Ectodermal cell (in vitro differentiated cells): ENCODE measurements at regions not wholly inside any gene's neighbourhood (a gene's known extent, or its start where the extent isn't known, plus 50 kb on each side); places are given as distances from the start of the nearest gene placed in this dataset.

Source experiments
- H3K27ac ChIP-seq: 2 replicates; pipeline ENCODE4 v1.7.0; 2013; ENCODE audit warnings: mild to moderate bottlenecking, low read depth, low read length; ENCODE audit not compliant: insufficient read depth, poor library complexity, severe bottlenecking
- H3K27me3 ChIP-seq: 2 replicates; pipeline ENCODE4 v1.7.0; 2013; ENCODE audit warnings: mild to moderate bottlenecking, low read length; ENCODE audit not compliant: insufficient read depth, control insufficient read depth, poor library complexity, severe bottlenecking
- H3K36me3 ChIP-seq: one replicate; pipeline ENCODE4 v1.7.0; 2013; ENCODE audit warnings: low read length; ENCODE audit not compliant: control insufficient read depth, insufficient read depth
- H3K4me1 ChIP-seq: one replicate; pipeline ENCODE4 v1.7.0; 2013; ENCODE audit warnings: low read length; ENCODE audit not compliant: control insufficient read depth, insufficient read depth
- H3K4me3 ChIP-seq: 2 replicates; pipeline ENCODE4 v1.7.0; 2013; ENCODE audit warnings: low read depth, low read length, control low read depth; ENCODE audit not compliant: insufficient read depth
- H3K9me3 ChIP-seq: 2 replicates; pipeline ENCODE4 v1.7.0; 2013; ENCODE audit warnings: mild to moderate bottlenecking, low read length, moderate library complexity; ENCODE audit not compliant: control insufficient read depth
- WGBS, 2 experiments: methylation state at CpG; one replicate each; pipeline ENCODE4 v1.1.7; 2013; ENCODE audit warnings: missing lambda C conversion rate in 2 of 2; 5-methylcytosine and 5-hydroxymethylcytosine counted together

DNA sequence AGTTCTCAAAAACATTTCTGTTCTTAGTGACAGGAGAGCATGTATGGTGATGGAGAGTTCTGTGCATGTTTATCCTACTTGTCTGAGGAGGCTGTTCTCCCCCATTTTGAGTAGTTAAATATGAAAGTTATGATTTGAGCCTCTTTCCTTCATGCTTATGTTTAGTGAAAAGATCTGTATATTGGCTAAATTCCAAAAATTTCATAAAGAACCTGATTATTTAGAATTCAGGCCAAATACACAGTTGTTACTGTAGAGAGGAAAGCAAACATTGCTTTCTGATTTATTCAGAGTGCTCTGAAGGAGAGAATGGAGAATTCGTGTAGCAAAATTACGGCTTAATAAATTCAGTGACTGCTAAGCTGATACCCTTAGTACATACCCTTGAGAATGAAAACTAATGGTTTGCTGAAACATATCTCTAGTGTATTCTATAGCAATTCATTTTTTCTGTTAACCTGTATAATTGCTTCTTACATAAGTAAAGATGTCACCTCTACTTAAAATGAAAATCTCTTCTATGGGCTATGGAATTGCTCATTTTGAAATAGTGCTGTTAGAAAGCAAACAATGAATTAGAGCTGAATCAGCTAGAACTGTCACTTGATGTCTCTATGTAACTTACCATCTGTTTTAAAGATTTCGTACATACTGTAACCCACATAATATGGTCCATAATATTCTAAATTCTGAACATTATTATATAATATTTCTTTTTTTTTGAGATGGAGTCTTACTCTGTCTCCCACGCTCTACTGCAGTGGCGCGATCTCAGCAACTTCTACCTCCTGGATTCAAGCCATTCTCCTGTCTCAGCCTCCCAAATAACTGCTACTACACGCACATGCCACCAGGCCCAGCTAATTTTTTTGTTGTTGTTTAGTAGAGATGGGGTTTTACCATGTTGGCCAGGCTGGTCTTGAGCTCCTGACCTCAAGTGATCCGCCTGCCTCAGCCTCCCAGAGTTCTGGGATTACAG lies 417.0 kb upstream of the RGS6 start:
- H3K4me1 ChIP-seq: no peaks in the 10 kb centered on the region
- no peaks in the 10 kb centered on the region for H3K9me3 ChIP-seq
- WGBS, 2 experiments: 89 to 96% methylated on average over 8 of the region's 8 CpGs
- H3K27ac ChIP-seq: no peak overlapping the region
- no peak overlapping the region for H3K4me3 ChIP-seq
- H3K27me3 ChIP-seq: no peaks in the 10 kb centered on the region
- H3K36me3 ChIP-seq: no peaks in the 10 kb centered on the region

DNA sequence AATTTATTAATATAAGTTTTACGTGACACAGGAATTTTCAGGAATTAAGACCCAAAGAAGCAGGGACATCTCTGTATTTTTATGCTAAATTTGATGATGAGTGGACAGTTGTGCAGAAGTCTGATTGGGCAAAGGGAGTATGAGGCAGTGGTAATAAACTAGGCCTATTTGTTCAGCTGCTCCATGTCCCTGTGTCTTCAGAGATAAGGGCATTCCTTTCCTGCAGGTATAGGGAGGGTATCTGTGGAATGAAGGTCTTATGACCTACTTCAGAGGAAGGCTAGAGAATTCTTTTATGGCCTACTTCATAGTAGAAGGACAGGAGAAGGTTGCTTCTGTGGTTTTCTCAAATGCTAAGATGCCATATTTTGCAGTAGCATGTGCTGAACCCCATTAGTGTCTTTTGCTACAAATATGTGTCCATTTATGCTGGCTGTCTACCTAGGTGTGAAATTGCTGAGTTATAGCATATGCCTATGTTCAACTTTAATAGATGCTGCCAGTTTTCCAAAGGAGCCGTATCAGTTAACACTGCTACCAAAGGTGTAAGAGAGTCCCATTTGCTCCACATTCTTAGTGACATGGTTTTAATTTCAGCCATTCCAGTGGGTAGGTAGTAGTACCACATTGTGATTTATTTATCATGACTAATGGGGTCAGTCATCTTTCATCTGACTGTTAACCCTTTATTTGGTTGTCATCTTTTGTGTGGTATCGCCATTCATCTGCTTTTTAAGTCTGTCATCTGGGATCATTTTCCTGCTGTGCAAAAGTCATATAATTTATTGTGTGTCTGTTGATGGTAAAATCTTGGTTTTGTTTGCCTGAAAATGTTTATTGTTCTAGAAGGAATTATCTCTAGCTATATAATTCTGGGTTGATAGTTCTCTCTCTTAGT lies 410.7 kb upstream of the RGS6 start:
- Histone ChIP-seq H3K27me3 (no peaks in the 10 kb centered on the region), H3K27ac (no peak overlapping the region), H3K4me1 (no peaks in the 10 kb centered on the region), H3K4me3 (no peak overlapping the region), H3K36me3 (no peaks in the 10 kb centered on the region), H3K9me3 (no peaks in the 10 kb centered on the region)
- 97 to 98% methylated on average over 3 of the region's 3 CpGs for whole genome bisulfite sequencing, 2 experiments

DNA sequence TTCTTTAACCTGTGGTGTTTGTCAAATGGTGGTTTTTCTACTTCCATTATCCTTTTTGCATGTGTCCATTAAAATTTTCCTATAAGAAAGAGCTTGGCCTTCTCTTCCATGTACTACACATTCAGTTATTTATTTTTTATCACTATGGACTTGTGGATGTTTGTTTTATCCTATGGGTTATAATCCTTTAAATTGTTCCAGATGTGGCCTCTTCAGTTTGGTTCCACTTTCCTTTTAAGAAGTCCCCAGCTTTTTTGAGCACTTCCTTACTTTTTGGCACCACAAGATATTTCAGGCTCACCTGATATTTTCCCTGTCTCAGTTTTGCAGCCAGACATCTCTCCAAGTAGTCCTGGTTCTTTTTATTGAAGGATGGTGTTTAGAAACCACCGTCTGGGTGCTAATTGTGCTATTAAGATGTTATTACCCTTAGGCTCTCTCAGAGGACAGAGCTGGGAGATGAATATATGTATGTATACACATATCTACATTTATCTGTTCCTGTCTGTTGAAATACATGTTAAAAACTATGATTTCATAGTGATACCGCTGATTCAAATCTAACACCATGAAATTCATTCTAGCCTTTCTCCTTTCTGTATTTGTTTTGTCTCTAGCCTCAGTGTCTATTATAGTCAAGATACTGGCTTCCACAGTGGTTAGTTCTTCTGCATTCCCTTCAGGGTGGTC lies 408.5 kb upstream of the RGS6 start:
- no peaks in the 10 kb centered on the region for H3K4me1 ChIP-seq
- 89 to 93% methylated on average over 2 of the region's 2 CpGs for WGBS, 2 experiments
- no peak overlapping the region for H3K4me3 ChIP-seq
- H3K9me3 ChIP-seq: no peaks in the 10 kb centered on the region
- no peaks in the 10 kb centered on the region for H3K27me3 ChIP-seq
- no peaks in the 10 kb centered on the region for H3K36me3 ChIP-seq
- H3K27ac ChIP-seq: no peak overlapping the region

DNA sequence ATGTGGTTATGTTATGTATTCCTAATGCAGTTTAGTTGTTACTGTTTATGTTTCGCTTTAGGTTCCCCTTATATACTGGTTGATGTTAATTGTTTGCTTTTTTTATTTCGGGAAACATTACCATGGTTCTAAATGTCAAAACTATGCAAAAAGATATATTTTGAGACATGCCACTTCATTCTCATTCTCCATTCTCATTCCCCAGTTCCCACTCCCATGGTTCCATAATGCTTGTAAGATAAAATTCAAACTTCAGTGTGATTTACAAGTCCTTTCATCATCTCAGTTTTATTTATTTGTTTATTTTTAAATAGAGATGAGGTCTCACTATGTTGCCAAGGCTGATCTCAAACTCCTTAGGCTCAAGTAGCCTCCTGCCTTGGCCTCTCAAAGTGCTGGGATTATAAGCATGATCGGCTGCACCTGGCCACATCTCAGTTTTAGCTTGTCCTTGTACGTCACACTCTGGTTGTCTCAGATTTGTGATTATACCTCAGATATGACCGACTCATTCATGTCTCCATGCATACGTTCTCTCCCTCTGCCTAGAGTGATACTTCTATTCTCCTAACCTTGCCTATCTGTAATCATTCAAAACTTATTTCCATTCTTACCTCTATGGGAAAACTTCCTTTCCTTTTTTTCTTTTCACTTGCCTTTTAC lies 407.8 kb upstream of the RGS6 start:
- Histone ChIP-seq H3K27ac (no peak overlapping the region), H3K36me3 (no peaks in the 10 kb centered on the region), H3K9me3 (no peaks in the 10 kb centered on the region), H3K27me3 (no peaks in the 10 kb centered on the region), H3K4me3 (no peak overlapping the region), H3K4me1 (no peaks in the 10 kb centered on the region)
- WGBS, 2 experiments: 94 to 95% methylated on average over 5 to 6 of the region's 6 CpGs

DNA sequence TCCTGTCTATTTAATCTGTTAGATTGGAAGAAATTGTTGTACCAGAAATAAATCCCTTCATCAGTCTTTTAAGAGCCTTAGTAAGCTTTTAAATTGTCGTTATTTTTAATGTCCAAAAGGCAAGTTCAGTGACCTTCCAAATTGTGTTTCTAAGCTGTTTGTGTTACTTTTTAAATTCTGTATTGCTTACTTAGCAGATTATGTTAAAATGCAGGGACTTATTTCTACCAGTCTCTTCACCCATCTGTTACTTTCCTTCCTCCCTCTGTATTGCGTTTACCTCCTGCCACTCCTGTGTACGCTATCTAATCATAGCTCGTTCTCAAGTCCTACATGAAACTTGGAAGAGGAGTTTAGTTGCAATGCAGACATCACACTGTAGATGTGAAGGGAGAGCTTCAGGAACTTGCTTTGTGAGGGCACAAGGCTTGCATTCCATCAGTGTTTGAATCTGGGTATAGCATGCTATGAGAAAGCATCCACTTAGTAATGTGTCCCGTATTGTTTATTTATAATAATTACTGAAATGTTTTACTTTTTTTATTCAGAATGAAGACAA lies 406.5 kb upstream of the RGS6 start:
- Histone ChIP-seq H3K9me3 (no peaks in the 10 kb centered on the region), H3K27me3 (no peaks in the 10 kb centered on the region), H3K4me3 (no peak overlapping the region), H3K4me1 (no peaks in the 10 kb centered on the region), H3K27ac (no peak overlapping the region), H3K36me3 (no peaks in the 10 kb centered on the region)
- WGBS, 2 experiments: 92 to 96% methylated on average over 4 of the region's 5 CpGs

DNA sequence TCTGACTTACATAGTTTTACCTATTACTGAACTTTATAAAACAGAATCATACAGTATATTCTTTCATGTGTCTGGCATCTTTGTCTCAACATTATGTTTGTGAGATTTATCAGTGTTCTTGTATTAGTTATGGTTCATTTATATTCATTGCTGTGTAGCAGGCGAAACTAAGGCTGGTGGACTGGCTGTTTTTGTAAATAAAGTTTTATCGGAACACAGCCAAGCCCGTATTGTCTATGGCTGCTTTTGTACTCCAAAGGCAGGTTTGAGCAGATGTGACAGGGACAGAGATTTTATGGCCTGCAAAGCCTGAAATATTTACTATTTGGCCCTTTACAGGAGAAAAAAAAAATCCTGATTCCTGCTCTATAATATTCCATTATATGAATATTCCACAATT lies 405.8 kb upstream of the RGS6 start:
- no peak overlapping the region for H3K4me3 ChIP-seq
- H3K27ac ChIP-seq: no peak overlapping the region
- no peaks in the 10 kb centered on the region for H3K4me1 ChIP-seq
- H3K36me3 ChIP-seq: no peaks in the 10 kb centered on the region
- no peaks in the 10 kb centered on the region for H3K9me3 ChIP-seq
- no peaks in the 10 kb centered on the region for H3K27me3 ChIP-seq
- WGBS, 2 experiments: 92 to 94% methylated on average over 3 of the region's 3 CpGs

DNA sequence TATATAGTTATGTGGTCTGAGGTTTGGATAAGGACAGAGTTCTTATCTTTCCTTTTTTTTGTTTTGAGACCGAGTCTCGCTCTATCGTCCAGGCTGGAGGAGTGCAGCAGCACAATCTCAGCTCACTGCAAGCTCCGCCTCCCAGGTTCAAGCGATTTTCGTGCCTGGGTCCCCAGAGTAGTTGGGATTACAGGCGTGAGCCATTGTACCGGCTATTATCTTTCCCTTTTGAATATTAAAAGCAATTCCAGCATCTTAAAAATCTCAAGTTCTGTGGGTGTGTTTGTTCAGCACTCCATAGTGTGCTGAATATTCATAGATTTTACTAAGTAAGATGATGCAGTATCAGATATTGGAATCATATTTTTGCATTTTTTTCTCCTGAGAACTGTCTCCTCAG lies 404.4 kb upstream of the RGS6 start:
- no peaks in the 10 kb centered on the region for H3K27me3 ChIP-seq
- H3K4me3 ChIP-seq: no peak overlapping the region
- 89 to 94% methylated on average over 8 of the region's 8 CpGs for WGBS, 2 experiments
- H3K36me3 ChIP-seq: no peaks in the 10 kb centered on the region
- no peak overlapping the region for H3K27ac ChIP-seq
- H3K4me1 ChIP-seq: peaks cover 4% of the 10 kb centered on the region
- H3K9me3 ChIP-seq: no peaks in the 10 kb centered on the region

DNA sequence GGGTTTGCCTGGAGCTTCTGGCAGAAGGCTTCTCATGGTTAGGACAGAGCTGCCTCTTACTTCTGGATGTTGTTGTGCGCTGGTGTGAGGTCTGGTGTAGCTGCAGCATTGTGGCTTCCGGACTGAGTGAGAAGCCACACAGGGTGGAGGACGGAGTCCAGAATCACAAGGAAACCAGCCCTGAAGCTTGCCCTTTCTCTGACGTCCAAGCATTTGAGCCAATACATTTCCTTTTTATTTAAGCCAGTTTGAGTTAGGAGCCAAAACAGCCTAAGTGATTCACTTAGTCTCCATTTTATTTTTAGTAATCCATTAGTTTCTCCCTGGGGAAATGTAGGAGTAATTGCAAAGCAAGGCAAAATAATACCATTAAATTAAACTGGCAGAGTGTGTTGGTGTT lies 402.4 kb upstream of the RGS6 start:
- Histone ChIP-seq H3K36me3 (no peaks in the 10 kb centered on the region), H3K4me3 (no peak overlapping the region), H3K27me3 (no peaks in the 10 kb centered on the region), H3K4me1 (peaks cover 4% of the 10 kb centered on the region), H3K9me3 (no peaks in the 10 kb centered on the region), H3K27ac (no peak overlapping the region)
- WGBS, 2 experiments: 93 to 94% methylated on average over 4 of the region's 4 CpGs

DNA sequence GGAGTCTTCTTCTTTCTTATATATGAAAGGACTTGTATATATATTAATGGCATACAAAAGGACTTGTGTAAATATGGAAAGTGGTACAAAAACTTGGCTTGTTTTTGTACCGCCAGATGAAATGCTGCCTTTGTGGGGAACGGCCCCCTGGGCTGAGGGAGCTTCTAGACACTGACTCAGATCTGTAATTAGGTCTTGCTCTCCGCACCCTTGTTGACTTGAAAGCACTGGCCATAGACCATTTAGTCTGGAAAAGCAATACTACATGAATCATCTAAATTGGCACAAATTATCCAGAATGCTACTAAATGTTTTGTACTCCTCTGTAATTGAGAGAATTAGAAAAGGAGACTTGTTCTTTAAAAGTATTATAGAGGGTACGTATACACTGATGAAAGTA lies 399.9 kb upstream of the RGS6 start:
- Histone ChIP-seq H3K4me3 (no peak overlapping the region), H3K9me3 (no peaks in the 10 kb centered on the region), H3K27ac (no peak overlapping the region), H3K4me1 (peaks cover 4% of the 10 kb centered on the region), H3K36me3 (no peaks in the 10 kb centered on the region), H3K27me3 (no peaks in the 10 kb centered on the region)
- 88 to 91% methylated on average over 4 of the region's 4 CpGs for WGBS, 2 experiments
